ENCODE measurements at regions not wholly inside any gene's neighbourhood (a gene's known extent, or its start where the extent isn't known, plus 50 kb on each side); places are given as distances from the start of the nearest gene placed in this dataset.
A peak's percentile ranks its signal among the peaks of the same experiment; 100 is the strongest.
"Not testable (repeated sequence)": the region's sequence is repeated elsewhere in the genome, so short reads cannot be mapped to it uniquely, and the experiment has no call there.

DNA sequence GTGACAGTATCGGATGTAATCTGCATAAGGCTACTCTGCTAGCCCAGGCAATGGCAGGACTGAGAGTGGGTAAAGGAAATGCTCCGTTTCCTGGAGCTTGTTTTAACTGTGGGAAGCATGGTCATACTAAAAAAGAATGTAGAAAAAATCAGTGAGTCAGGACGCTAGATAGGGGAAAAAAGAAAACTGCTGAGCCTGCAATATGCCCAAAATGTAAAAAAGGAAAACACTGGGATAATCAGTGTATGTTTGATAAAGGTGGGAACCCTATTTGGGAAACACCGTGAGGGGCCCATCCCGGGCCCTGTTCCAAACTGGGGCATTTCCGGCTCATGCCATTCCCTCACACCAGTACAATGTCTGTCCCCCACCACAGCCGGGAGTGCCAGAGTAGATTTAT, 775.8 kb downstream of the ZPLD1 start:
- no peak for TF ChIP-seq CTCF (IDR thresholded peaks at IDR 0.05; ENCODE audit: extremely low read depth, missing control alignments)
- DNase-seq (ENCODE audit: low spot score) = no peak

- TF ChIP-seq CTCF (IDR thresholded peaks at IDR 0.05; ENCODE audit: extremely low read depth, missing control alignments) = no peak
- peak; percentile 58 for DNase-seq (ENCODE audit: low spot score)
Observed at GRCh38 chr3:103218146-103218545, 783.3 kb downstream of the ZPLD1 start.

- no peak for TF ChIP-seq CTCF (IDR thresholded peaks at IDR 0.05; ENCODE audit: extremely low read depth, missing control alignments)
- peak; percentile 17 for DNase-seq (ENCODE audit: low spot score)
Observed at GRCh38 chr3:103218793-103219192, 784.0 kb downstream of the ZPLD1 start.

DNA sequence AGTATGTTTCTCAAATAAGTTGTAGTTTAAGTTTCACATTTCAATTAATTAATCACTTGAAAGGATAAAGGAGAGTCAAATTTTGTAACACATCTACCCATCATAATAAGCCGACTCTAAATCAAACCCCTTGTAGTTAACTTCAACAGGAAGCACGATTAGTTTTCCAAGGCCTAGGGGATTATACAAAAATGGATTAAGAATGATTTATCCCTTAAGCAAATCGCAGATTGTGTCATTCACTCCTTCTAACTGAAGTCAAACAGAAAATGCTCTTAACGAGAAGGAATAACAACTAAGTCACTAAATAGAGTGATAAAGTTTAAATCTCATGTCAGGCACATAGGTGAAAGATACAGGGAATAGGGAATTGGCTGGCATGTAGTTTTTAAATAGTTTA, 792.8 kb downstream of the ZPLD1 start:
- no peak for DNase-seq (ENCODE audit: low spot score)
- no peak for TF ChIP-seq CTCF (IDR thresholded peaks at IDR 0.05; ENCODE audit: extremely low read depth, missing control alignments)

- no peak for TF ChIP-seq CTCF (IDR thresholded peaks at IDR 0.05; ENCODE audit: extremely low read depth, missing control alignments)
- DNase-seq (ENCODE audit: low spot score) = no peak
Observed at GRCh38 chr3:103247459-103247858, 812.6 kb downstream of the ZPLD1 start.

GRCh38 chr3:103254827-103255226, 820.0 kb downstream of the ZPLD1 start:
- not testable (repeated sequence) for DNase-seq (ENCODE audit: low spot score)

GRCh38 chr3:103269287-103269686, 834.5 kb downstream of the ZPLD1 start:
- no peak for TF ChIP-seq CTCF (IDR thresholded peaks at IDR 0.05; ENCODE audit: extremely low read depth, missing control alignments)
- DNase-seq (ENCODE audit: low spot score) = no peak

GRCh38 chr3:103271575-103271974, 836.8 kb downstream of the ZPLD1 start:
- no peak for DNase-seq (ENCODE audit: low spot score)
- TF ChIP-seq CTCF (IDR thresholded peaks at IDR 0.05; ENCODE audit: extremely low read depth, missing control alignments) = no peak

Data from GM20000 (cell line).